Calu3 (cell line): ENCODE measurements at regions not wholly inside any gene's neighbourhood (a gene's known extent, or its start where the extent isn't known, plus 50 kb on each side); places are given as distances from the start of the nearest gene placed in this dataset.
"Not testable (repeated sequence)": the region's sequence is repeated elsewhere in the genome, so short reads cannot be mapped to it uniquely, and the experiment has no call there.

Experiments
- BruUV-seq: library from RNA; stranded (reverse); fragments of 400-500 nt; replicated peaks from 2 replicates; lab custom pipeline; 2021; lab: Mats Ljungman, UMichigan
- CTCF ChIA-PET: fragments of 300-600 bp; sonication (Branson Sonifier 250); formaldehyde crosslinking; loops from one replicate; lab custom pipeline; 2022; ENCODE audit warnings: antibody characterized with exemption; lab: Charles Lee
- DNase-seq: peaks from one replicate; pipeline ENCODE4 v3.0.0; 2022
- H3K27ac Mint-ChIP-seq: one replicate; pipeline ENCODE4 v1.8.0; 2022; ENCODE audit warnings: mixed read lengths; ENCODE audit not compliant: unreplicated experiment
- H3K27me3 Mint-ChIP-seq: one replicate; pipeline ENCODE4 v1.8.0; 2022; ENCODE audit warnings: mixed read lengths; ENCODE audit not compliant: unreplicated experiment
- H3K36me3 Mint-ChIP-seq: one replicate; pipeline ENCODE4 v1.8.0; 2022; ENCODE audit warnings: mild to moderate bottlenecking, moderate library complexity, mixed read lengths; ENCODE audit not compliant: insufficient read depth, unreplicated experiment
- H3K4me1 Mint-ChIP-seq: one replicate; pipeline ENCODE4 v1.8.0; 2022; ENCODE audit warnings: mild to moderate bottlenecking, low read depth, mixed read lengths; ENCODE audit not compliant: unreplicated experiment
- H3K4me3 Mint-ChIP-seq: one replicate; pipeline ENCODE4 v1.8.0; 2022; ENCODE audit warnings: mild to moderate bottlenecking, low read depth, moderate library complexity, mixed read lengths; ENCODE audit not compliant: unreplicated experiment
- H3K9me3 Mint-ChIP-seq: one replicate; pipeline ENCODE4 v1.8.0; 2022; ENCODE audit warnings: low read depth, mixed read lengths; ENCODE audit not compliant: unreplicated experiment
- intact Hi-C: fragments of 100-400 bp; cut with micrococcal nuclease; formaldehyde crosslinking; loops from one replicate; pipeline ENCODE4 v1.10.0; 2022; ENCODE audit not compliant: unreplicated experiment
- TF ChIP-seq, protein P1 (sequence below): fragments of 200-600 bp; IDR thresholded peaks from one replicate; pipeline ENCODE4 v1.8.0; 2022; ENCODE audit warnings: antibody characterized with exemption; ENCODE audit not compliant: unreplicated experiment

DNA sequence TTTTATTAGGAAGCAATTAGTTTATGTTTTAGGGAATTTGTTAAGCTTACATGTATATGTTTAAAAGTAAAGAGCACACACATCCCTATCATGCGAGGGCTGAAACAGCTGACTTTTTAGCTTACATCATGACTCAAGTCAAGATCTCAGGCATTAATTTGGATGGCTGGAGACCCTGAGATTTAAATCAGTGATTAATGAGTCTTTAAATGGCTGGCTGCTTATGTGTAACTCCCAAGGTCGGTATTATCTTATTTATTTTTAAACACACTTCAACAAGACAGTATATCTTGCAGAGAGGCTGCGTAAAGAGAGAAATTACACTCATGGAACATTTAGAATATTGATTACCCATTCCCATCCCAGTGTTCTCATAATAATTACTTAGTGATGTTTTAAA is 169.4 kb downstream of the KBTBD8 start:
- BruUV-seq = no TSS peak
- intact Hi-C loops = no loop called here
- H3K9me3 Mint-ChIP-seq = peaks cover 5% of the 10 kb centered on the region
- no peaks in the 10 kb centered on the region for H3K27me3 Mint-ChIP-seq
- CTCF ChIA-PET = no interaction called here
- no peak overlapping the region for H3K4me3 Mint-ChIP-seq
- DNase-seq = no peak
- no peak overlapping the region for H3K27ac Mint-ChIP-seq
- no peaks in the 10 kb centered on the region for H3K4me1 Mint-ChIP-seq
- H3K36me3 Mint-ChIP-seq = no peaks in the 10 kb centered on the region
- TF ChIP-seq, protein P1, sequence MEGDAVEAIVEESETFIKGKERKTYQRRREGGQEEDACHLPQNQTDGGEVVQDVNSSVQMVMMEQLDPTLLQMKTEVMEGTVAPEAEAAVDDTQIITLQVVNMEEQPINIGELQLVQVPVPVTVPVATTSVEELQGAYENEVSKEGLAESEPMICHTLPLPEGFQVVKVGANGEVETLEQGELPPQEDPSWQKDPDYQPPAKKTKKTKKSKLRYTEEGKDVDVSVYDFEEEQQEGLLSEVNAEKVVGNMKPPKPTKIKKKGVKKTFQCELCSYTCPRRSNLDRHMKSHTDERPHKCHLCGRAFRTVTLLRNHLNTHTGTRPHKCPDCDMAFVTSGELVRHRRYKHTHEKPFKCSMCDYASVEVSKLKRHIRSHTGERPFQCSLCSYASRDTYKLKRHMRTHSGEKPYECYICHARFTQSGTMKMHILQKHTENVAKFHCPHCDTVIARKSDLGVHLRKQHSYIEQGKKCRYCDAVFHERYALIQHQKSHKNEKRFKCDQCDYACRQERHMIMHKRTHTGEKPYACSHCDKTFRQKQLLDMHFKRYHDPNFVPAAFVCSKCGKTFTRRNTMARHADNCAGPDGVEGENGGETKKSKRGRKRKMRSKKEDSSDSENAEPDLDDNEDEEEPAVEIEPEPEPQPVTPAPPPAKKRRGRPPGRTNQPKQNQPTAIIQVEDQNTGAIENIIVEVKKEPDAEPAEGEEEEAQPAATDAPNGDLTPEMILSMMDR = no peak

DNA sequence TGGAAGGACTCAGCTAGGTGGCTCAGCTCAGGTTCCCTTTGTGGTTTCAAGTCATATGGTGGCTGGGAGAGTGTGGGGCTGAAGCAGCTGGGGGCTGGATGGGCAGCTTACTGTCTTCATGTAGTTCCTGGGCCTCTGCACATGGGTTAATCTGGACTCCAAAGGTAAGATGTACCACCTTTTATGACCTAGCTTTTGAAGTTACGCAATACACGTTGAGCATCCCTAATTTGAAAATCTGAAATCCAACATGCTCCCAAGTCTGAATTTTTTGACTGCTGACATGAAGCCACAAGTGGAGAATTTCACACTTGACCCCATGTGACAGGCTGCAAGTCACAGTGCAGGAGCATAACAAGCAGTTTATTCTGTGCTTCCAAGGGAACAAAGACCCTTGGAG is 173.7 kb downstream of the KBTBD8 start:
- H3K4me3 Mint-ChIP-seq = no peak overlapping the region
- no peak overlapping the region for H3K27ac Mint-ChIP-seq
- H3K36me3 Mint-ChIP-seq = no peaks in the 10 kb centered on the region
- CTCF ChIA-PET = interaction anchor here (0.5 kb wide), 1 partner anchor 24 kb away, joined by 4 read pairs; no protein-coding TSS in a partner anchor
- no peak for DNase-seq
- TF ChIP-seq, protein P1 = no peak
- no TSS peak for BruUV-seq
- no peaks in the 10 kb centered on the region for H3K27me3 Mint-ChIP-seq
- intact Hi-C loops = no loop called here
- peaks cover 8% of the 10 kb centered on the region for H3K9me3 Mint-ChIP-seq
- H3K4me1 Mint-ChIP-seq = no peaks in the 10 kb centered on the region

DNA sequence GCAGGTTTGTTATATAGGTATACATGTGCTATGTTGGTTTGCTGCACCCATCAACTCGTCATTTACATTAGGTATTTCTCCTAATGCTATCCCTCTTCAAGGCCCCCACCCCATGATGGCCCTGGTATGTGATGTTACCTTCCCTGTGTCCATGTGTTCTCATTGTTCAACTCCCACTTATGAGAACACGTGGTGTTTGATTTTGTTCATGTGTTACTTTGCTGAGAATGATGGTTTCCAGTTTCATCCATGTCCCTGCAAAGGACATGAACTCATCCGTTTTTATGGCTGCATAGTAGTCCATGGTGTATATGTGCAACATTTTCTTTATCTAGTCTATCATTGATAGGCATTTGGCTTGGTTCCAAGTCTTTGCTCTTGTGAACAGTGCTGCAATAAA is 175.0 kb downstream of the KBTBD8 start:
- H3K4me3 Mint-ChIP-seq, H3K4me1 Mint-ChIP-seq, intact Hi-C loops, H3K27ac Mint-ChIP-seq, DNase-seq, H3K27me3 Mint-ChIP-seq, H3K36me3 Mint-ChIP-seq, H3K9me3 Mint-ChIP-seq, CTCF ChIA-PET, BruUV-seq: not testable (repeated sequence)

DNA sequence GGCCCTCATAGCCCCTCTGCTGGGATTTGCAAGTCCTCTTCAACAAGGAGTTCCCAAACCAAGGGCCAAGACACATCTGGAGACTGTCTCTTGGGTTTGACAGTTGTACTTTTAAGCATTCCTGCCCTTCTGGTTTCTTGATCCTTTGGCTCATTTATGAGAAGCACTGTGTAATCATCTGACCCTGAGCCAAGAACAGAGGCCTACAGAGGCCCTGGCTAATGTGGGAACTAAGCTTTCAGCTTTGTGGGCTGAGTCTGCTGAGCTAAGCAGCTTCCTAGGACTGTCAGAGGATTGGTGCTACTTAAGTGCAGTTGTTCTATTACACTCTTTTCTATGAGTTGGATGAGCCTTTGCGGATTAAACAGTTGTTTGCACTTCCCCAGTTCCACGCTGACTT is 178.3 kb downstream of the KBTBD8 start:
- no peak overlapping the region for H3K4me3 Mint-ChIP-seq
- H3K9me3 Mint-ChIP-seq = peaks cover 3% of the 10 kb centered on the region

DNA sequence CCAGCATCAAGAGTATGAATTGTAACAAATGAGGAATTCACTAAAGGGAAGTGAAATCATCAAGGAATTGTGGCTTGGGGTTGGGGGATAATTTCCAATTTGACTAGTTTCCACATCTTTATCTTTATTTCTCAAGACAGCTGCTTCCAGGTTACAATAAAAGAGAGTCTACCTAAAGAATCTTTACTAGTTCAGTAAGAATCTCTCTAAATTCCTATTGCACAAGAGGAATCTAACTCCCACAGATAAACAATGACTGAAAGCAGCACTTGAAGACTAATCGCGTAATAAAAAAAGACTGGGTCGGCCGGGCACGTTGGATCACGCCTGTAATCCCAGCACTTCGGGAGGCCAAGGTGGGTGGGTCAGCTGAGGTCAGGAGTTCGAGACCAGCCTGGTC is 194.4 kb downstream of the KBTBD8 start:
- no peaks in the 10 kb centered on the region for H3K4me1 Mint-ChIP-seq
- no TSS peak for BruUV-seq
- CTCF ChIA-PET = no interaction called here
- H3K27me3 Mint-ChIP-seq = no peaks in the 10 kb centered on the region
- intact Hi-C loops = no loop called here
- TF ChIP-seq, protein P1 = no peak
- H3K9me3 Mint-ChIP-seq = peaks cover 2% of the 10 kb centered on the region
- no peak overlapping the region for H3K27ac Mint-ChIP-seq
- H3K36me3 Mint-ChIP-seq = no peaks in the 10 kb centered on the region
- no peak overlapping the region for H3K4me3 Mint-ChIP-seq
- DNase-seq = no peak

More for the DNA sequence above, 178.3 kb downstream of the KBTBD8 start:
- TF ChIP-seq, protein P1 = no peak
- Mint-ChIP-seq H3K4me1 (no peaks in the 10 kb centered on the region), H3K27ac (no peak overlapping the region), H3K27me3 (no peaks in the 10 kb centered on the region), H3K36me3 (no peaks in the 10 kb centered on the region)
- BruUV-seq = no TSS peak
- no peak for DNase-seq
- intact Hi-C loops = no loop called here
- CTCF ChIA-PET = no interaction called here
